Epithelial cell of esophagus (primary cell): ENCODE measurements at regions not wholly inside any gene's neighbourhood (a gene's known extent, or its start where the extent isn't known, plus 50 kb on each side); places are given as distances from the start of the nearest gene placed in this dataset.

Source experiments
- DNase-seq: peaks from one replicate; pipeline ENCODE4 v3.0.0; 2010; ENCODE audit warnings: low read depth
- H3K4me3 ChIP-seq: 2 replicates; pipeline ENCODE4 v1.5.1; 2011; ENCODE audit warnings: mild to moderate bottlenecking, low read length, control low read depth
- TF ChIP-seq, protein P1 (sequence below): IDR thresholded peaks from 2 replicates; pipeline ENCODE4 v1.5.1; 2011; ENCODE audit warnings: low read depth, mild to moderate bottlenecking, low read length, control low read depth, inconsistent platforms; ENCODE audit not compliant: insufficient read depth; ENCODE audit errors: missing control alignments

DNA sequence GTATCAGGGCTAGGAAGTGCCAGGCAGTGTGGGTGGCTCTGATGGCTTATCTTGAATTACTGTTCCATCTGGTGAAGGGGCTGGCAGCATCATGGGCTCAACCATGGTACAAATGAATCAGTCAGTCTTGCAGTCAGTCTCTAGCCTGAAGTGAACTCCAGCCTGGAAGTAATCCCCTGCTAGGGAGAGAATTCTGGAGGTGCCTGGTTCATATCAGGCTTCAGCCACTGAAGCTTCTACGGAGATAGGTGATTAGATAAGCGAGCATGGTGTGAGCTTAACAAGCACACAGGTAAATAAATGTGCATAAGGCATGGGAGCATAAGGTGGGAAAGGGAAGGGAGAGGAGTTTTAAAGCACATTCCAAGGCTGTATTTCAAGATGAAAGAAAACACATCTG lies 541.7 kb downstream of the MBD2 start:
- TF ChIP-seq, protein P1, sequence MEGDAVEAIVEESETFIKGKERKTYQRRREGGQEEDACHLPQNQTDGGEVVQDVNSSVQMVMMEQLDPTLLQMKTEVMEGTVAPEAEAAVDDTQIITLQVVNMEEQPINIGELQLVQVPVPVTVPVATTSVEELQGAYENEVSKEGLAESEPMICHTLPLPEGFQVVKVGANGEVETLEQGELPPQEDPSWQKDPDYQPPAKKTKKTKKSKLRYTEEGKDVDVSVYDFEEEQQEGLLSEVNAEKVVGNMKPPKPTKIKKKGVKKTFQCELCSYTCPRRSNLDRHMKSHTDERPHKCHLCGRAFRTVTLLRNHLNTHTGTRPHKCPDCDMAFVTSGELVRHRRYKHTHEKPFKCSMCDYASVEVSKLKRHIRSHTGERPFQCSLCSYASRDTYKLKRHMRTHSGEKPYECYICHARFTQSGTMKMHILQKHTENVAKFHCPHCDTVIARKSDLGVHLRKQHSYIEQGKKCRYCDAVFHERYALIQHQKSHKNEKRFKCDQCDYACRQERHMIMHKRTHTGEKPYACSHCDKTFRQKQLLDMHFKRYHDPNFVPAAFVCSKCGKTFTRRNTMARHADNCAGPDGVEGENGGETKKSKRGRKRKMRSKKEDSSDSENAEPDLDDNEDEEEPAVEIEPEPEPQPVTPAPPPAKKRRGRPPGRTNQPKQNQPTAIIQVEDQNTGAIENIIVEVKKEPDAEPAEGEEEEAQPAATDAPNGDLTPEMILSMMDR = no peak
- DNase-seq = no peak

DNA sequence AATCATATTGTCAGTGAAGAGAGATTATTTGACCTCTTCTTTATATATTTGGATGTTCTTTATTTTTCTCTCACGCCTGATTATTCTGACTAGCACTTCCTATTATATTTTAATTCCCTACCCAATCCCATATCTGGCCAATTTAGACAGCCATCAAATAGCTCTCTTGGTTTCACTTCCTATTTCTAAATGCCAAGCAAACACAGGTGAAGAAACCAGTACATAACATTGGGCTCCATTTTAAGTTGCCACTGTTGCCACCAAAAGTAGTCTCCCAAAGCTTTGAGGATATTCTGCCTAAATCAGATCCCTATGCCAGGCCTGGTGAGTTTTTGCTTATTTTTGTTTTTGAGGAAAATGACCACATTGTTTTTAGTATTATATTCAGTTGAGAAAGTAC lies 547.0 kb downstream of the MBD2 start:
- no peak overlapping the region for H3K4me3 ChIP-seq
- TF ChIP-seq, protein P1 = no peak
- DNase-seq = no peak

More for the DNA sequence above, 541.7 kb downstream of the MBD2 start:
- no peak overlapping the region for H3K4me3 ChIP-seq

DNA sequence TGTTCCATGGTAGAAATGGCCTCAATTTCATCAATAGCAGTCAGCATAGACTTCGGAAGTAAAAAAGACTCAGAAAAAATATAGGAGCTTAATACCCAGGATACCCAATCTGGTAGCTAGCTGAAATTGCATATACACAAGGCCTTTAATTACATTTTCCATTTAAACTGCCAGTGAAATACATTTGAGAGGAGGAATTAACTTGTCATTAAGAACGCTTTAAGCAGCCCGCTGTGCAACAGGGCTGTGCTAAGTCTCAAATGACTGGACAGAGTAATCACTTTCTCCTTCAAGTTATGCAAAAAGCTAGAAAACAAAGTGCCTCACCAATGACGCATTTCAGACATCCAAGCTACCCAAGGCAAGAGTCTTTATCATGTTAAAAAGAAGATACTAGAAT lies 558.8 kb downstream of the MBD2 start:
- TF ChIP-seq, protein P1 = no peak
- DNase-seq = no peak
- H3K4me3 ChIP-seq = no peak overlapping the region

DNA sequence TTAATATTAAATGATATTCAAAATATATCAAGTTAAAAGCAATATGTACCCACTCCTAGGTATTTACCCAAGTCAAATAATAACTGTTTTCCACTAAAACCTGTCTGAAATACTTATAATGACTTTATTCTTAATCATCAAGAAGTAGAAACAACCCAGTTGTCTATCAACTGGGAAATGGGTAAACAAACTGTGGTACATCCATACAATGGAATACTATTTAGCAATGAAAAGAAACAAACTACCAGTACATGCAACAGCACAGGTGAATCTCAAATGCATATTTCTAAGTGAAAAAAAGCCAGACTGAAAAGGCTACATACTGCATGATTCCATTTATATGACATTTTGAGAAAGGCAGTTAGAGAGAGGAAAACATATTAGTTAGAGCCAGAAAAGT lies 559.9 kb downstream of the MBD2 start:
- TF ChIP-seq, protein P1 = no peak
- H3K4me3 ChIP-seq = no peak overlapping the region
- no peak for DNase-seq

DNA sequence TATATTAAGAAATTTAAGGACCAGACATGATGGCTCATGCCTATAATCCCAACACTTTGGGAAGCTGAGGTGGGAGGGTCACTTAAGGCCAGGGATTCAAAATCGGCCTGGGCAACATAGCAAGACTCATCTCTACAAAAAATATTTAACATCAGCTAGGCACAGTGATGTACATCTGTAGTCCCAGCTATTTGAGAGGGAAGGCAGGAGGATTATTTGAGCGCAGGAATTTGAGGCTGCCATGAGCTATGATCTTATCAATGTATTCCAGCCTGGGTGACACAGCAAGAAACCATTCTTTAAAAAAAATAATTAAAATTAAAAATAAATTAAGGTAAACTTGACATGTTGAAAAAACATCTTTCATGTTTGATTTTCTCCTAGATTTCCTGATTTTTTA lies 564.2 kb downstream of the MBD2 start:
- H3K4me3 ChIP-seq = no peak overlapping the region
- DNase-seq = no peak
- TF ChIP-seq, protein P1 = no peak

DNA sequence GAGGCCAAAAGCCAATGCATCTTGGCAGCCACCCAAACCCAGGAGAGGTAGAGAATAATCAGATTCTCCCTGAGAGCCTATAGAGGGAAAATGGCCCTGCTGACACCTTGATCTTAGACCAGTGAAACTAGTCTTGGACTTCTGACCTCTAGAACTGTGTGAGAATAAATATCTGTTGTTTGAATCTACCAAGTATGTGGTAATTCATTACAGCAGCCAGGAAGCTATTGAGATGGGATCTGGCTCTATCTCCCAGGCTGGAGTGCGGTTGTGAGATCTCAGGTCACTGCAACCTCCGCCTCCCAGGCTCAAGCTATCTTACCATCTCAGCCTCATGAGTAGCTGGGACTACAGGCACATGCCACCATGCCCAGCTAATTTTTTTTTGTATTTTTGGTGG lies 567.2 kb downstream of the MBD2 start:
- DNase-seq = no peak
- H3K4me3 ChIP-seq = no peak overlapping the region
- TF ChIP-seq, protein P1 = no peak

DNA sequence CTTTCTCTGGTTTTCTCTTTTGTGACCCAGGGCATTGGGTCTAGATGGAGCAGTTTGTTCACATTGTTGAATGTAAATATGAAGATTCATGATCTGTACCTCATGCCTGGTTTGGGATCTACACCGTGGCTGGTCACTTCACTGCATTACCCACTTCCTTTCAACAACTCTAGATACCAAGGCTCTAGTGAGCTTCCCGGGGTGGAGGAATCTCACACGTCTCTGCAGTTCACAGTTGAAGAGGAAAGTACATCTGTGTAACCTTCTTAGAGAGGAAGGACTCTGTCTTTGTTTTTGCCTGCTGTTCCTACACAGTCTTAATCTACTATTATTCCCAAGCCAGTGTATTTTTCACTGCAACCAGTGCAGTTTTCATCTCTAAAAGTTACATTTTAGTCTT lies 574.8 kb downstream of the MBD2 start:
- TF ChIP-seq, protein P1 = no peak
- H3K4me3 ChIP-seq = no peak overlapping the region
- no peak for DNase-seq
